HG03378 (cell line): ENCODE measurements at regions not wholly inside any gene's neighbourhood (a gene's known extent, or its start where the extent isn't known, plus 50 kb on each side); places are given as distances from the start of the nearest gene placed in this dataset.
A peak's percentile ranks its signal among the peaks of the same experiment; 100 is the strongest.
"Not testable (repeated sequence)": the region's sequence is repeated elsewhere in the genome, so short reads cannot be mapped to it uniquely, and the experiment has no call there.

Source experiments
- ATAC-seq: cut with Tn5 transposase; IDR thresholded peaks from one replicate; pipeline ENCODE4 v1.9.1; 2021; ENCODE audit warnings: mild to moderate bottlenecking, moderate library complexity; ENCODE audit not compliant: unreplicated experiment

DNA sequence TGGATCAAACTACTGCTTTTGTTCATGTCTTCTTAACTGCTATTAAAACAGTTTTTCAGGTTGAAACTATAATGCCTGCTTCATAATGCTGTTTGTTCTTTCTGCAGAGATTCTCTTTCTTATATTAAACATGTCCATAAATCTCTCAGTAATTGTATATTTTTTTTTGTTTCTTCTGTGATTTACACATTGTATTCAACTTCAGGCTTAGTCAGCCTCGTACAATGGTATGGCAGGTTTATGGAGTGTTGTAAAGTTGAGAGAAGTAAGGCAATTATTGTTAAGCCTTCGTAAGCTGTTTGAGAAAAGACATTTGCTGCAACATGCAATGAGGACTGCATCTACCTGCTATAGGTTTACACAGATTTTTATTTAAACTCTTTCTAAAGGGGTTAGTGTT is 977.1 kb downstream of the DIPK2A start:
- no peak for ATAC-seq

DNA sequence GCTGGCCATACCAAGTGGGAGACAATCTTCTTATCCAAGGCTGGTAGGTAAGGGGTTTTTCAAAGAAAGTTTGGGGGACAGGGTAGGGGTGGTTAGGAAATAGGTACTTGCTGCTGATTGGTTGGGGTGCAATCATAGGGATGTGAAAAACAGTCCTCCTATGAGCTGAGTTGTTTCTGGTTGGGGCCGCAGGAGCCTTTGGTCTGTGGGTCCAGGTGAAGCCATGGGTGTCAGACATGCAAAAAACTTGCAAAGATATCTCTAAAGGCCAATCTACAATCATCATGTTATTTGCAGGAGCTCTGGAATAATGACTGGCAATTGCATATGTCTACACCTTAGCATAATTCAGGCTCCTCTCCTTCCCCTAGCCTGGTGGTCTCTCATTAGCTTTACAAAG is 982.3 kb downstream of the DIPK2A start:
- no peak for ATAC-seq

DNA sequence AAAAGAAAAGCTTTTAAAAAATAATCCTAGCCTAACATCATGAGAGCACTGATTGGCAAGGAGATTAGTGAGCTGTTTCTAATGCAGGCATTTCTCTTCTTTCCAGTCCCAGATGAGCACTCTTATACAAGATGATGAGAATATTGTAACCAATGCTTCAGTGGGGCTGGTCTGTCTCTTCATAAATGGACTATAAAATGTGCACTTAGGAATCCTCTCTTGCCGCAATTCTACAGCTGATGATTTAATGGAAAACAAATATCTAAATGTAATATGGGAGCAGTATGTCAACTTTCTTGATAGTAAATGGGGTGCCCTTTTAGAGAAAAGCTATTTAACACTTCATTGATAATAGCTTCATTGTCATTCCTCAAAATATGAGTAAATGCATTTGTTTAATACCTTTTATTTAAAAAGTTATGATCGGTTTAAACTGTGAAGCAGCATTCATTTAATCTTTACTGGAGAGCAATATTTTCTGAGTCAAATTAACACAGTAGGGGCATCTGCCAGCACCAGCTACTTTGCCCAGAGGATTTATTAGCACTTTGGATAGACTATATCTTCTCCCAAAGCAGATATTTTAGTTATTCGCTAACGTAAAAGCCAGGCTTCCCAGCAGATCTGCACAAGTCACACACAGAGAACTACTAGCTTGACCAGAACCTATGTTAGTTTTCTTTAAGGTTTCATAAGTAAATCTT is 985.9 kb downstream of the DIPK2A start:
- no peak for ATAC-seq

DNA sequence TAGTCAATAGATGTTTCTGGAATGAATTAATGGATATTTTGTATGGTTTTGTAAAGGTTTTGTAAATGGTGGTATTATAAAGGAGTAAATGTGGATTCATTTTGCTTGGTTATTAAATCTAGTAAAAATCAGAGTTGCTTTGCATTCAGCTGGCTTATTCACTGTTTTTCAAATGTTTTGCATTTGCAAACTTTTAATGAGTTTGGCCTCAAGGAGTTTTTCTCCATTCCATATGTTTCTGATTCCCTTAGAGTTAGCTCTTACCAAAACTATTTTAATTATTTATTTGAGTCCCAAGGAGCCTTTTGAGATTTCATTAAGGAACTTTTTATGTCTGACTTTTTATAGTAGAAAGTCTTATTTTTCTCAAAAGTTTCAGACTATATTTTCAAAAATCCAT is 992.2 kb downstream of the DIPK2A start:
- ATAC-seq = no peak

DNA sequence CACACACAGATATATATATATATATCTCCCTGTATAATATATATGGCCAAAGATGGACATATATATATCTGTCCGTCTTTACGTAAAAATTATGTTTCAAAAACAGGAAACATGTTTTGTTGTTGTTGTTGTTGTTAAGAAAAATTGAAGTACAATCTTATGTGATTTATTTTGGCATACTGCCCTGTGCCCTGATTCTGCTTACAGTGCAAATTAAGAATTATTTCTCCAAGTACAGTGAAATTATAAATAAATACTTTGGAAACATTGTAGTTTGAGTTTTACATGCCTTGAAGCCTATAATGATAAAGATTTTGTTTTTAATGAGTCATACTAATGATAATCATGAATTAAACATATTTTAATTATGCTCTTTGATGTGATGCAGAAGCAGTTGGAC is 994.9 kb downstream of the DIPK2A start:
- ATAC-seq = no peak

DNA sequence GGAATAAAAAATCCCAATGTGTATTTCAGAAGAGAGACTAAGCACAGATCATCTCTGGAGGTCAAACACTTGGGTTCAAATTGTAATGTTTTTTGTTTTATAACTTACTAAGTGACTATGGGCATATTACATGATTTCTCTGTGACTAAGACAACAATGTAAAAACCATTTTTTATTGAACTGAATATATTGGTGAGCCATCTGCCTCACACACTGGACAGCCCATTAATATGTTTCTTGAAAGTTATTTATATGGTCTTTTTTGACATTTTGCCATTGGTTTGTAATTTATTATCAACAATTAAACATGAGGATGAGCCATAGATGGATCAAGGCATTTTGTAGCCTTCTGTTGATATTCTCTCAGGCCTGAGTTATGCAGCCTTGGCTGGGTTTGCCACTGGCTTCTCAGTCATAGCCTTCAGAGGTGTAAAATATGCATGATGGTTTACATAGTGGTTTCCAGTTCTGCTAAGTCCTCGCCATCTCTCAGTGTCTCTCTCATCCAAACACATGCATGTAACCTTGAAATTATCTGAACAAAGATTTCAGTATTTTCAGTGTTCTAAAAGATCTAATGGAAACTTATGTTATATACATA is 997.2 kb downstream of the DIPK2A start:
- no peak for ATAC-seq

DNA sequence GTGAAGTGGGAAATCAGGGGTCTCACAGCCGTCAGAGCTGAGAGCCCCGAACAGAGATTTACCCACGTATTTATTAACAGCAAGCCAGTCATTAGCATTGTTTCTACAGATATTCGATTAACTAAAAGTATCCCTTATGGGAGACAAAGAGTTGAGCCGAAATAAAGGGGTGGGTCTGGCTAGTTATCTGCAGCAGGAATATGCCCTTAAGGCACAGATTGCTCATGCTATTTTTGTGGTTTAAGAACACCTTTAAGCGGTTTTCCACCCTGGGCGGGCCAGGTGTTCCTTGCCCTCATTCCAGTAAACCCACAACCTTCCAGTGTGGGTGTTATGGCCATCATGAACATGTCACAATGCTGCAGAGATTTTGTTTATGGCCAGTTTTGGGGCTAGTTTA is 1012.9 kb downstream of the DIPK2A start:
- ATAC-seq = not testable (repeated sequence)

DNA sequence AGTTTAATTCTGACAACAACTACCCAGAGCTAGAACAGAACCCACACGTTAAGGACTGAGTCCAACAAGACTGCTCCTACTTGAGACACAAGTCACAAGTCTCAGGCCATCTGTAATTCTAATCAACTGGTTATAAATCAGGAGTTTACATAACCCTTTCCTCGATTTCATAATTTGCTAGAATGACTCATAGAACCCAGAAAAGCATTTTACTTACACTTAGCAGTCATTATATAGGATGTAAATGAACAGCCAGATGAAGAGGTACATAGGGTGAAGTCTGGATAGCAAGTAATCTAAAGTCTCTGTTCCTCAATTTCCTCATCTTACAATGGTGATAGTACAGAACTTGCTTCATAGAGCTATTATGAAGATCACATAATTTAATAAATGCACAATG is 1018.2 kb downstream of the DIPK2A start:
- ATAC-seq = no peak

DNA sequence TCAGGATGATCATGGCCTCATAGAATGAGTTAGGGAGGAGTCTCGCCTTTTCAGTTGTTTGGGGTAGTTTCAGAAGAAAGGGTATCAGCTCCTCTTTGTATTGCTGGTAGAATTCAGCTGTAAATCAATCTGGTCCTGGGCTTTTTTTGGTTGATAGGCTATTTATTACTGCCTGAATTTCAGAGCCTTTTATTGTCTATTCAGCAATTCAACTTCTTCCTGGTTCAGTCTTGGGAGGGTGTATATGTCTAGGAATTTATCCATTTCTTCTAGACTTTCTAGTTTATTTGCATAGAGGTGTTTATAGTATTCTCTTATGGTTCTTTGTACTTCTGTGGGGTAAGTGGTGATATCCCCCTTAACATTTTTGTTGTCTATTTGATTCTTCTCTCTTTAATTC is 1024.2 kb downstream of the DIPK2A start:
- ATAC-seq = no peak

DNA sequence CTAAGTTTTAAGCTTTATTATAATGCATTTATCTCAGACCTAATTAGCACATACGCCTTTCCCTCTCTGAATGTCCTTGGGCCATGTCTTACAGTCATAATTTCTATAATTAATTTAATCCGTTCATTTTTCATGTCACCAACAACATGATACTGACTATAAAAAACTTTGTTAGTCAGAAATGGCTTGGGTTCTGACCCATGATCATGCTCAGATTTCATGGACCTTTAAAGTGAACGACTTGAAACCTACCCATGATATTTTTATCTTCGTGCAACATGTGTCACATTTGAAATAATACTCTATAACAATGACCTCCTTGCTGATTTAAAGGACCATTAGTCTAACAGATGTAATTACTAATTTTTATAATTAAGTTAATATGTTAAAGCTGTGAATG is 1033.8 kb downstream of the DIPK2A start:
- no peak for ATAC-seq

DNA sequence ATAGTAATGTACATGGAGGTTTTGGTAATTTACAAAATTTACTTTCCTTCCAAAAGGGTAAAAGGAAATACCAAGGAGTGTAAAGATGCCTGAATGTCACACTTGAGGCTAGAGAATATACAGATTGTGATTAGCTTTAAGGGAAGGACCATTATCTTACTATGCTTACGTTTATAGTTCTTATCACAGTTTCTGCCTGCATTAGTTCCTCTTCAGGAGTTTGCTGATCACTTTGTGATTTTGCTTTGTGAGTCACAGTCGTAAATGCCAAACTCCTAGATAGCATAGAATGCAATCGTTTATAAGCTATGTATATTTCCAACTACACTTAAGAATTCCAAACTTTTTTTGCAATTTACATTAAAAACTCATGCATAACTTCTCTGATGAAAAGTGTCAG is 1034.6 kb downstream of the DIPK2A start:
- ATAC-seq = no peak

DNA sequence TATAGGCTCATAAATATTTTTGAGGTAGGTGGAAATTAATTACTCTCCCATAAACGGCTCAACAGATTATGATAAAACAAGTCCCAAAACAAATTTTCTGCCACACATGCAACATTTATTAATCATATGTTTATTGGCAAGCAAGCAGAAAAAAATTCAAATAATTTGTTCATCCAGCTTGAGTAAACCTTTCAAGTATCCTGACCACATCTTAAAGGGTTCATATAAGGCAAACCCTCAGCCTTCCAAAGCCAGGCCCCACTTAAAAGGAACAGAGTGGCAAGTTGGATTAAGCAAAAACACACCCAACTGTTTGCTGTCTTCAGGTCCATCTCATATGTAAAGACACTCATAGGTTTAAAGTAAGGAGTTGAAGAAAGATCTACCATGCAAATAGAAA is 1042.3 kb downstream of the DIPK2A start:
- no peak for ATAC-seq

DNA sequence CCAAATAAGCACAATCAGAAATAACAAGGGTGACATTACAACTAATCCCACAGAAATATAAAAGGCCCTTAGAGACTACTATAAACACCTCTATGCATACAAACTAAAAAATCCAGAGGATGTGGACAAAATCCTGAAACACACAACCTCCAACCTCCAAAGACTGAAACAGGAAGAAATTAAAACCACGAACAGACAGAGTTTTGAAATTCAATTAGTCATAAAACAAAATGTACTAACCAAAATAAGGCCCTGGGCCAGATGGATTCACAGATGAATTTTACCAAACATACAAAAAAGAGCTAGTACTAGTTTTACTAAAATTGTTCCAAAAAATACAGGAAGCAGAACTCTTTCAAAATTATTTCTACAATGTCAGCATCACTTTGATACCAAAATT is 1043.6 kb downstream of the DIPK2A start:
- ATAC-seq = no peak

DNA sequence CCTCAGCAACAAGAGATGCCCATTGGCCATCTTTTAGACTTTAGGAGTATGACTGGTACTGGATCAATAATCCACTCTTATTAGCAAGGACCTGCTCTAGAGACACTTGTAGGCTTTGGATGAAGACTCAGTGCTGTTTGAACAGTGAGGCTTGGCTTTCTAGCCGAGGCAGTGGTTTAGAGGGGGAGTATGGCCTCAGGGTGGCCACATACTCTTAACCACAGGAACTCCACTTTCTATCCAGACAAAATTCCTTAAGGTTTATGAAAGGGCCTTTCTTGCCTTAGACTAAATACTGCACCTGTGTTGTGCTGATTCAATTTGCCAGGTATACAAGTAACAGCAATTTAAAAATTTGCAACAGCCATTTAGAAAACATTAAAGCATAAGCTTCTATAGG is 1046.3 kb downstream of the DIPK2A start:
- ATAC-seq = no peak

DNA sequence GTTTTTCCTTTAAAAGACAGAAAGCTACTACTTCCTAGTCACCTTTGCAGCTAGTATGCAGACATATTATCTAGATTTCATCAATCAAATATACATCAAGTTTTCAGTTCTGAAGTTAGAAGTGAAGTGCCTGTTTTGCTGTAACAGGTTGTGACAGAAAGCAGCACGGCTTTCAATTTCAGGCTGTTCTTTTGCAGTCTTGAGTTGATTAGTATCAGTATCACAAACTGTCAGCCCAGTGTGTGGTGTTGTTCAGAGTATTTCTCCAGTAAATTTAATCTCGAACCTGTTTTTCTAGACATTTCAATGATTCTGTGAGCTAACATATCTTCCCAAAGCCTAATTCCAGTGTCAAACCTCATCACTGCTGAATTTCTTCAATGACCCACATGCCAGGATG is 1050.8 kb downstream of the DIPK2A start:
- ATAC-seq = no peak

DNA sequence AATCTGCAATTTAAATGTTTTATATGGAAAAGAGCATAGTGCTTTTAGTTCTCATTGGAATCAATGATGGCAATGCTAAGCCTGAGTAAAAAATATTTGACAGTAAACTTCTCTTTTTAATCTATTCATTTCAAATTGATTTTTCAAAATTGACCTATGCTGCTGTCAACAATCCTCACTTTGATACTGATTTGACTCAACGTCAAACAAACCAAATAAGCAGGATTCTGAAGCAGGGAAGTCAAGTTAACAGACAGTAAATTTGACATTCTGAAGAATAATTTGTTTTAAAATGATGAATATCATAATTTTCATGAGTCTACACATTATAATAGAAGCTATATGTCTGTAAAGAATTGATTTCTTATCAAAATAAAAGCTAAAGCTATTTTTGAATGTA is 1053.1 kb downstream of the DIPK2A start:
- ATAC-seq = no peak

DNA sequence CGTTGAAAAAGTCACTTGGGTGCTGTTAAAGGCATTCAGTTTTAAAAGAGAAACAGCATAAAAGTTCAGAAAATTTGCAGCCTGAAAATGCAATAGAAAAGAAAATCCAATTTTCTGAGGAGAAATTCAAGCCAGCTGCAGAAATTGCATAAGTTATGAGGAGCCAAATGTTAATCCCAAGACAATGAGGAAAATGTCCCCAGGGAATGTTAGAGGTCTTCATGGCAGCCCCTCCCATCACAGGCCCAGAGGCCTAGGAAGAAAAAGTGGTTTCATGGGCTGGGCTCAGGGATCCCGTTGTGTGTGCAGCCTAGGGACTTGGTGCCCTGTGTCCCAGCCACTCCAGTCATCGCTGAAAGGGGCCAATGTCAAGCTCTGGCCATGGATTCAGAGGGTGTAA is 1055.6 kb downstream of the DIPK2A start:
- ATAC-seq = not testable (repeated sequence)

DNA sequence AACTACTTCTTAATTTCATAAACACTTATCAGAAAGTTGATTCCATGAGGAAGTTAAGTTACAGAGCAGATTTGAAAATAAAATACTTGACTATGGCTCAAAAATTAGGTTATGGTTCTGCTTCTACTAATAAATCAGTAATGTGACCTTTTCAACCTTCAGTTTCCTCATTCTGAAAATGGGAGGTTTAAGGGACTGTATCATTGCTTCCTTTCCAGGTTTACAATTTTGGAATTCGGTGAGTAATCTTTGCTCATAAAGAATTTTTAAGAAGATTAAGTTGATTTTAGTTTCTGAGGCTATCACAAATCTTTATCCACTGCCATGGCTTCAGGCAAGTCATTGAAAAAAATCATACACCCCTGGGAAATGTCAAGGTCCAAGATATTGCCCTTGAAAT is 1061.2 kb downstream of the DIPK2A start:
- no peak for ATAC-seq

DNA sequence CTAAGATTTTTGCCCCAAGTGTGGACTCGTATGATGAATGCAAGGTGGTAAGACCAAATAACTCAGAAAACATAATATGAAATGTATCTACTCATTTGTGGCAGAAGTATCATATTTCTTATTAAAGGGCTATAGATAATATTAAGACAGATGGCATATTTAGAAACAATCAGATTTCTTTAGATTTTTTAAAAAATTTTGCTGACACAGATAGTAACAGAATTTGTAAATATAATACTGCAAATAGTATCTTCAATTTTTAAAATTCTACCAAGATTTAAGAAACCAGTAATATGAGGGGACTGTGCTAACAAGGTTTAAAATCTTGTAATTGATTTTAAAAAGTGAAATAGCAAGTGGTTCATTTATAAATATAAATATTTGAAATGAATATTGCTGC is 1064.1 kb downstream of the DIPK2A start:
- no peak for ATAC-seq

DNA sequence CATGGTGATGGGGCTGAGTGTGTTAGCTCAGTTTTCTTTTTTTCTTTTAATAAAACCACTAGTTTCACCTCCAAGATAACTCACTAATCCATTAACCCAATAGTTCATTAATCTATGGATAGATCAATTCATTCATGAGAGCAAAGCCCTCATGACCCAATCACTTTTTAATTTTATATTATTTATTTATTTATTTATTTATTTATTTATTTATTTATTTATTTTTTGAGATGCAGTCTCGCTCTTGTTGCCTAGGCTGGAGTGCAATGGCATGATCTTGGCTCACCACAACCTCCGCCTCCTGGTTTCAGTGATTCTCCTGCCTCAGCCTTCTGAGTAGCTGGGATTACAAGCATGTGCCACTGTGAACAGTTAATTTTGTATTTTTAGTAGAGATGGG is 1082.4 kb downstream of the DIPK2A start:
- ATAC-seq = not testable (repeated sequence)

DNA sequence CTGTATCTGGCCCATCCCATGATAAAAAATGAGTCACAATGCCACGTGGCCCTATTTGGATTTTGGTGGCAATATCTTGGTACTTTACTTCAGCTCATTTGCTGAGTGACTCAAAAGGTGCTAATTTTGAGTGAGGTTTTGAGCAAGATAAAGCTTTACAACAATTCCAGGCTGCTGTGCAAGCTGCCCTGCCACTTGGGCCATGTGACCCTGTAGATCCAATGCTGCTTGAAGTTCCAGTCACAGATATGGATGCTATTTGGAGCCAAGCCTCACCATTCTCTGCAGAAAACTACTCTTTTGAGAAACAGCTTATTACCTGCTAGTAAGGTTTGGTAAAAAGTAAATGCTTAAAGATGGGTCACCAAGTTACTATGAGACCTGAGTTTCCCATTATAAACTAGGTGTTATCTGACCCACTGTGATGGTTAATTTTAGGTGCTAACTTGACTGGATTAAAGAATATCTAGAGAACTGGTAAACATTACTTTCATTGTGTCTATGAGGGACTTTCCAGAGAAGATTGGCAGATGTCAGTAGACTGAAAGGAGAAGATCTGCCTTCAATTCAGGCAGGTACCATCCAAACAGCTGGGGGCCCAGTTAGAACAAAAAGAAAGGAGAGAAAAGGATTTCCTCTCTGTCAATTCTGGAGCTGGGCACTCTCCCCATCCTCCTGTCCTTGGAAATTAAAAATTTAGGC is 1083.9 kb downstream of the DIPK2A start:
- peak; percentile 76 for ATAC-seq

DNA sequence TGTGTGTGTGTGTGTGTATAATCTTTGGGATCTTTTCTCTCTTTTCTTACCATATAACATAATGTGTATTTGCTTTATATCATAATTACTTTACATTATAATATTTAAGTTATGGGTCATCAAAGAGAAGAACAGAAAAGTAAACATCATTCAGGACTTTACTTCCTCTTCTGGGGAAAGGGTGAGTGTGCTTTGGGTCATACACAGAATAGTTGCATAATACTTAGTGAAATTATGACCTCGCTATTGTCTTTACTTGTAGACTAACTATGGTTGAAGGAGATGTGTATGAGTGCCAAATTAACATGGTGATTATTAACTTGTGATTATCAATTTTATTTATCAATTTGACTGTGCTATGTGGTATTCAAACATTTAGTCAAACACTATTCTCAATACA is 1086.9 kb downstream of the DIPK2A start:
- no peak for ATAC-seq
